SK-N-MC (cell line): ENCODE measurements at regions not wholly inside any gene's neighbourhood (a gene's known extent, or its start where the extent isn't known, plus 50 kb on each side); places are given as distances from the start of the nearest gene placed in this dataset.

Experiments
- DNase-seq: peaks from one replicate; pipeline ENCODE4 v3.0.0-alpha.2; 2011; ENCODE audit warnings: low read depth, low spot score
- H3K27ac ChIP-seq: fragments of 200-600 bp; sonication (generic); 2 replicates; pipeline ENCODE4 v1.5.1; 2016; ENCODE audit warnings: mixed run types
- H3K36me3 ChIP-seq: fragments of 200-600 bp; sonication (generic); 2 replicates; pipeline ENCODE4 v1.6.1; 2017; ENCODE audit warnings: antibody characterized with exemption, low read length, mixed read lengths; ENCODE audit not compliant: insufficient read depth
- H3K4me3 ChIP-seq: fragments of 200-600 bp; sonication (generic); 2 replicates; pipeline ENCODE4 v1.5.1; 2016
- H3K9ac ChIP-seq: fragments of 200-600 bp; sonication (generic); 2 replicates; pipeline ENCODE4 v1.8.0; 2017; ENCODE audit warnings: mixed run types, mixed read lengths; ENCODE audit not compliant: insufficient read length
- H3K9me3 ChIP-seq: fragments of 200-600 bp; sonication (generic); 2 replicates; pipeline ENCODE4 v1.6.1; 2017; ENCODE audit warnings: low read depth, mild to moderate bottlenecking, antibody characterized with exemption, low read length, moderate library complexity, mixed read lengths
- EZH2 ChIP-seq: fragments of 200-600 bp; sonication (generic); IDR thresholded peaks from one replicate; pipeline ENCODE4 v1.6.1; 2017; ENCODE audit warnings: antibody characterized with exemption
- FOXP2 ChIP-seq: optimal IDR thresholded peaks from 2 replicates; pipeline ENCODE3; 2011; ENCODE audit warnings: mild to moderate bottlenecking, moderate library complexity; ENCODE audit not compliant: insufficient read depth; ENCODE audit errors: extremely low read length, control extremely low read depth
- POLR2AphosphoS5 ChIP-seq: IDR thresholded peaks from 2 replicates; pipeline ENCODE4 v1.6.1; 2012; ENCODE audit warnings: mild to moderate bottlenecking, low read depth, low read length, borderline replicate concordance

GRCh38 chr1:115233598-115233997 is 104.5 kb downstream of the NGF start:
- H3K27ac ChIP-seq: no peak overlapping the region
- H3K9ac ChIP-seq: no peak overlapping the region
- H3K4me3 ChIP-seq: no peak overlapping the region
- no peaks in the 10 kb centered on the region for H3K9me3 ChIP-seq
- DNase-seq: no peak
- TF ChIP-seq POLR2AphosphoS5 (no peak), EZH2 (no peak), FOXP2 (no peak)
- no peaks in the 10 kb centered on the region for H3K36me3 ChIP-seq

- Histone ChIP-seq H3K27ac (no peak overlapping the region), H3K36me3 (no peaks in the 10 kb centered on the region), H3K9me3 (no peaks in the 10 kb centered on the region), H3K4me3 (no peak overlapping the region), H3K9ac (no peak overlapping the region)
- DNase-seq: no peak
- TF ChIP-seq EZH2: no peak
- no peak for TF ChIP-seq FOXP2
- no peak for TF ChIP-seq POLR2AphosphoS5
Observed at GRCh38 chr1:115230281-115230680, 107.8 kb downstream of the NGF start.

DNA sequence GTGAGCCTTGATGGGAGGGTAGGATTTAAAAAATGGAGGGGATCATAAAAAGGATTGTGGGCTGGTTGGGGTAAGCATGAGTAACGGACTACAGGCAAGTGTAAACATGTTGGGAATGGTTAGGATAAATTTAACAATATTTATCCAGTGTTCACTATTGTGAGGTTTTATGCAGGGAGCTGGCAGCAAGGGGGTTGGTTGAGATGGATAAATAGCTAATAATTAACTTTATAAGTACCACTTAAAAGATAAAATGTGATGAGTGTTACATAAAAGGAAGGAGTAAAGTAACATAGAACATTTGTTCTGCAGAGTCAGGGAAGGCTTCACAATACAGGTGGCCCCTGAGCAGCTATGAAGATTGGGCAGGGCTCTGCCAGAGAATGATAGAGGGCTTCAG is 109.0 kb downstream of the NGF start:
- Histone ChIP-seq H3K36me3 (no peaks in the 10 kb centered on the region), H3K27ac (no peak overlapping the region), H3K9me3 (no peaks in the 10 kb centered on the region), H3K9ac (no peak overlapping the region), H3K4me3 (no peak overlapping the region)
- DNase-seq: no peak
- TF ChIP-seq EZH2 (no peak), FOXP2 (no peak), POLR2AphosphoS5 (no peak)

DNA sequence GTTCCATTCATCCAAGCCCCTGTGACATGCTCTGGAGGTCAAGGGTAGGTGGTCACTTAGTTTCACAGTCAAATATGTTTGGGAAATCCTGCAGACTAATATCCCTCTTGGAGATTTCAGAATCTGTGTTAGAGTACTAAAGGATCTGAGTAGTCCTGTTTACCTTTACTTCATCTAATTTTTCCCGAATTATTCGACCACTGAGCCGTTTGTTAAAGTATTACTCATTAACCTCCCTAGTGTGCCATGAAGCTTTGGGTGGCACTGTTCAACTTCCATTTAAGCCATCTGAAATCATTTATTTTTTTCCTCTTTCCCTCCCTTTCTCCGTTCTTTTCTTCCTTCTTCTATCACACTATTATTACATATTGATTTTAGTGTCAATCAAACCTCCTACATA is 109.9 kb downstream of the NGF start:
- Histone ChIP-seq H3K4me3 (no peak overlapping the region), H3K9ac (no peak overlapping the region), H3K9me3 (no peaks in the 10 kb centered on the region), H3K27ac (no peak overlapping the region), H3K36me3 (no peaks in the 10 kb centered on the region)
- DNase-seq: no peak
- TF ChIP-seq FOXP2: no peak
- TF ChIP-seq POLR2AphosphoS5: no peak
- no peak for TF ChIP-seq EZH2

DNA sequence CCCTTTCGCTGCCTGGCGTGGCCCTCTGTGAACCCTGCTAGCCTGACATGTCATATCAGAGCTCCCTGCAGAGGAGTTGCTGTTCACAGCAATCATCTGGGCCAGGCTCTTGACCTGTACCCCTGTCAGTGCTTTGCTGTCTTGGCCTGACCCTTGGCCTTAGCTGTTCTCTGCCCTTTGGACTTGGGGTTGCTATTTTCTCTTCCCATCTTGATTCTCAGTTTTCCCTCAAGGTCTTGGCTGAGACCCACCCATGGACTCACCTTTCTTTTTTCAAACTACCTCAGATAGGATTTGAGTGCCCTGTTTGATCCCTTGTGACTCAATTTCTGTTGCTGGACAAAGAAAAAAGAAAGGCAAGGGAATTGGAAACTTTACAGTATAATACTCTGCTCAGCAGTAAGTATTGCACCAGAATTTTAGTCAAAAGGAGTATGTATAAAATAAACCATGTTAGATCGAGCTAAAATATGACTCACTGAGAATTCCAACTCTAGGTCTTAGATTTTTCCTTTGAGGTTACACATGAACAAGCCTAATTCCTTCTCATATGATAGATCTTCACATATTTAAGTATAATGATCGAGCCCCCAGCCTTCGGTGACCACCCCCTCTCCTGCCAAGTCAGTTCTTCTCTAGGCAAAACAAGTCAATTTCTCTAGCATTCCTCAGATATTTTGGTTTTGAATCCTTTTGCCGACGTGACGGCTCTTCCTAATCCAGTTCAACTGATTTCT is 110.5 kb downstream of the NGF start:
- H3K4me3 ChIP-seq: no peak overlapping the region
- no peaks in the 10 kb centered on the region for H3K36me3 ChIP-seq
- no peak overlapping the region for H3K27ac ChIP-seq
- DNase-seq: no peak
- TF ChIP-seq FOXP2 (no peak), POLR2AphosphoS5 (no peak), EZH2 (no peak)
- H3K9ac ChIP-seq: no peak overlapping the region
- H3K9me3 ChIP-seq: no peaks in the 10 kb centered on the region

- H3K36me3 ChIP-seq: no peaks in the 10 kb centered on the region
- H3K9me3 ChIP-seq: no peaks in the 10 kb centered on the region
- TF ChIP-seq POLR2AphosphoS5 (no peak), FOXP2 (no peak), EZH2 (no peak)
- H3K9ac ChIP-seq: no peak overlapping the region
- H3K4me3 ChIP-seq: no peak overlapping the region
- DNase-seq: no peak
- no peak overlapping the region for H3K27ac ChIP-seq
Observed at GRCh38 chr1:115225993-115226685, 111.9 kb downstream of the NGF start.

- no peak overlapping the region for H3K27ac ChIP-seq
- no peaks in the 10 kb centered on the region for H3K36me3 ChIP-seq
- no peak overlapping the region for H3K9ac ChIP-seq
- no peak for DNase-seq
- no peak overlapping the region for H3K4me3 ChIP-seq
- TF ChIP-seq POLR2AphosphoS5 (no peak), FOXP2 (no peak), EZH2 (no peak)
- H3K9me3 ChIP-seq: no peaks in the 10 kb centered on the region
Observed at GRCh38 chr1:115224636-115225035, 113.4 kb downstream of the NGF start.

DNA sequence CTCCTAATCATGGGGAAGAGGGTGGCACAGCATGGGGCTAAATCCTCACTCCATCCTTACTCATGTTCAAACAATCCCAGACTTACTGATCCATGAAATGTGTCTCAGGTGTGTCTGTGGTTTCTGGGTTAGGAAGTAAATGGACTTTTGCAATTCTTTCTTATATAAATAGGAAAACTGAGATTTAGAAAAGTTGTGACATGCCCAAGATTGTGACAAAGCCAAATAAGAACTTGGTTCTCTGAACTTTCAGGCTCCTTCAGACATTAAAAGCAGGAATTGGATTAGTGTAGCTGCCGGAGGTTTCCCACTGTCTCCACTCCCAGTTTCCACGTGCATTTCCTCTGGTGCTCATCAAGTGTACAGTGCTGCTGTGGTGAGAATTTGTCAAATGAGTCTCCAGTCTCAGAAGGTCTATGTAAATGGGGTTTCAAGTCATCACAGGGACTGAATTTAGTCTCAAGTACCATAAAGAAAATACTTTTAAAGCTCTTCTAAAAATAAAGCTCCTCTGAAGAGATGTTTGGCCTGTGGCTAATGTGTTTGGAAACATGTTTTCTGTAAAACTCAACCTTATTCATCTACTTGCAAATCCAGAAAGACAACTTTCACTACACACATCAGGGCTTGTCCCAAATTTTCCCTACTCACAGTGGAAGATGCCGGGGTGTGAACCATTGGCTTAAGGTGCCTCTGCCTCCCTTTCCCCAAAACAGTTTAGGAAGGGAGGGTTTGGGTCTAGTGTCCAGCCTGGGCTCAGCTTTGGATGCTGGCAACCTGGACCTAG is 115.2 kb downstream of the NGF start:
- H3K36me3 ChIP-seq: no peaks in the 10 kb centered on the region
- H3K9ac ChIP-seq: no peak overlapping the region
- no peak for DNase-seq
- no peak overlapping the region for H3K4me3 ChIP-seq
- no peak overlapping the region for H3K27ac ChIP-seq
- H3K9me3 ChIP-seq: no peaks in the 10 kb centered on the region
- no peak for TF ChIP-seq FOXP2
- no peak for TF ChIP-seq EZH2
